ENCODE measurements at regions not wholly inside any gene's neighbourhood (a gene's known extent, or its start where the extent isn't known, plus 50 kb on each side); places are given as distances from the start of the nearest gene placed in this dataset.

DNA sequence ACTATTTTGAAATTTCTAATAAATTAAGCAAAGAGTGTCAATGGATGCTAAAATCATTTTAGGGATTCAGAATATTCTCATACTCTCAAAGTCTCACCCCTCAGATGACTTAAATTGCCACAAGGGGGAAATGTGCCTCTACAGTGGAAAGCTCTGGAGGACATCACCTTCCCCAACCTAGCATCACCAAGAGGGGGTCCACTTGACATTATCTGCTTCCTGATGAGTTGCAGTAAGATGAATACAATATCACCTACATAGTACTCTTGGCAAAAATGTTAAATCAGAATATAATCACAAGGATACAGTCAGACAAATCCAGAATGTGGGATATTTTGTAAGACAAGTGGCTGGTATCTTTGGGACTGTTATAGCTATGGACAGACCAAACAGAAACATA, 290.1 kb downstream of the MFSD1 start:
- TF ChIP-seq, protein P1, sequence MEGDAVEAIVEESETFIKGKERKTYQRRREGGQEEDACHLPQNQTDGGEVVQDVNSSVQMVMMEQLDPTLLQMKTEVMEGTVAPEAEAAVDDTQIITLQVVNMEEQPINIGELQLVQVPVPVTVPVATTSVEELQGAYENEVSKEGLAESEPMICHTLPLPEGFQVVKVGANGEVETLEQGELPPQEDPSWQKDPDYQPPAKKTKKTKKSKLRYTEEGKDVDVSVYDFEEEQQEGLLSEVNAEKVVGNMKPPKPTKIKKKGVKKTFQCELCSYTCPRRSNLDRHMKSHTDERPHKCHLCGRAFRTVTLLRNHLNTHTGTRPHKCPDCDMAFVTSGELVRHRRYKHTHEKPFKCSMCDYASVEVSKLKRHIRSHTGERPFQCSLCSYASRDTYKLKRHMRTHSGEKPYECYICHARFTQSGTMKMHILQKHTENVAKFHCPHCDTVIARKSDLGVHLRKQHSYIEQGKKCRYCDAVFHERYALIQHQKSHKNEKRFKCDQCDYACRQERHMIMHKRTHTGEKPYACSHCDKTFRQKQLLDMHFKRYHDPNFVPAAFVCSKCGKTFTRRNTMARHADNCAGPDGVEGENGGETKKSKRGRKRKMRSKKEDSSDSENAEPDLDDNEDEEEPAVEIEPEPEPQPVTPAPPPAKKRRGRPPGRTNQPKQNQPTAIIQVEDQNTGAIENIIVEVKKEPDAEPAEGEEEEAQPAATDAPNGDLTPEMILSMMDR (IDR thresholded peaks at IDR 0.05; ENCODE audit: insufficient read depth, low read length, poor library complexity, severe bottlenecking): no peak
- TF ChIP-seq EZH2phosphoT487 (conservative IDR thresholded peaks at IDR 0.05; ENCODE audit: low read length): no peak

All from SU-DHL-6 (cell line).